IMR-90 (cell line): ENCODE measurements at regions not wholly inside any gene's neighbourhood (a gene's known extent, or its start where the extent isn't known, plus 50 kb on each side); places are given as distances from the start of the nearest gene placed in this dataset.

Experiments used
- ATAC-seq: fragments of 200-7000 bp; cut with Tn5 transposase; 2 replicates; pipeline ENCODE4 v1.9.1; 2020; ENCODE audit warnings: low read depth, mild to moderate bottlenecking, moderate library complexity
- BruUV-seq: library from RNA; stranded (reverse); fragments of 400-500 nt; replicated peaks from 2 replicates; lab custom pipeline; 2021; lab: Mats Ljungman, UMichigan
- CTCF ChIA-PET: fragments of 300-600 bp; formaldehyde crosslinking; extraction: SDS; loops from one replicate; lab custom pipeline; 2021; ENCODE audit warnings: antibody characterized with exemption; lab: Yijun Ruan, JAX
- POLR2A ChIA-PET: fragments of 300-600 bp; sonication (Branson Sonifier 250); formaldehyde crosslinking; loops from one replicate; lab custom pipeline; 2022; ENCODE audit warnings: antibody characterized with exemption; ENCODE audit not compliant: unreplicated experiment; lab: Charles Lee
- DNase-seq: peaks from one replicate; pipeline ENCODE4 v3.0.0; 2013
- H2AFZ ChIP-seq: replicated peaks from 2 replicates; pipeline ENCODE3; 2013; ENCODE audit warnings: low read length, mild to moderate bottlenecking; ENCODE audit not compliant: poor library complexity
- H2AK5ac ChIP-seq: 2 replicates; pipeline ENCODE4 v1.6.1; 2013; ENCODE audit warnings: low read depth, low read length, inconsistent platforms
- H2AK9ac ChIP-seq: replicated peaks from 2 replicates; pipeline ENCODE3; 2013; ENCODE audit warnings: mild to moderate bottlenecking, low read depth, low read length, moderate library complexity; ENCODE audit not compliant: poor library complexity
- H2BK120ac ChIP-seq: 2 replicates; pipeline ENCODE4 v1.6.1; 2013; ENCODE audit warnings: low read depth, low read length, inconsistent platforms
- H2BK15ac ChIP-seq: 3 replicates; pipeline ENCODE4 v1.6.1; 2013; ENCODE audit warnings: low read depth, low read length, inconsistent platforms
- H2BK20ac ChIP-seq: 2 replicates; pipeline ENCODE4 v1.6.1; 2013; ENCODE audit warnings: low read depth, mild to moderate bottlenecking, inconsistent platforms, low read length, moderate library complexity
- H2BK5ac ChIP-seq: 2 replicates; pipeline ENCODE4 v1.6.1; 2013; ENCODE audit warnings: mild to moderate bottlenecking, low read depth, low read length, inconsistent platforms; ENCODE audit not compliant: poor library complexity, severe bottlenecking
- H3K14ac ChIP-seq: replicated peaks from 2 replicates; pipeline ENCODE4 v1.6.1; 2013; ENCODE audit warnings: low read depth, low read length, inconsistent platforms
- H3K18ac ChIP-seq: 2 replicates; pipeline ENCODE4 v1.6.1; 2013; ENCODE audit warnings: low read depth, low read length, control low read depth
- H3K23ac ChIP-seq: 2 replicates; pipeline ENCODE4 v1.6.1; 2013; ENCODE audit warnings: low read depth, low read length, inconsistent platforms
- H3K27ac ChIP-seq: 2 replicates; pipeline ENCODE4 v1.5.1; 2013; ENCODE audit warnings: mild to moderate bottlenecking, control low read depth, low read length; ENCODE audit not compliant: insufficient read depth
- H3K27me3 ChIP-seq: 2 replicates; pipeline ENCODE4 v1.6.1; 2013; ENCODE audit warnings: low read length; ENCODE audit not compliant: control insufficient read depth, insufficient read depth
- H3K36me3 ChIP-seq: 2 replicates; pipeline ENCODE4 v1.6.1; 2013; ENCODE audit warnings: low read length, mixed read lengths; ENCODE audit not compliant: control insufficient read depth, insufficient read depth
- H3K4ac ChIP-seq: 2 replicates; pipeline ENCODE4 v1.6.1; 2013; ENCODE audit warnings: low read depth, low read length, inconsistent platforms
- H3K4me1 ChIP-seq: 2 replicates; pipeline ENCODE4 v1.6.1; 2013; ENCODE audit warnings: low read length, mixed read lengths; ENCODE audit not compliant: control insufficient read depth, insufficient read depth
- H3K4me2 ChIP-seq: 2 replicates; pipeline ENCODE4 v1.6.1; 2013; ENCODE audit warnings: low read depth, mild to moderate bottlenecking, control low read depth, low read length, moderate library complexity
- H3K4me3 ChIP-seq: 2 replicates; pipeline ENCODE4 v1.5.1; 2013; ENCODE audit warnings: low read depth, mild to moderate bottlenecking, control low read depth, low read length, moderate library complexity; ENCODE audit not compliant: insufficient read depth
- H3K56ac ChIP-seq: 2 replicates; pipeline ENCODE4 v1.6.1; 2013; ENCODE audit warnings: low read length, inconsistent platforms; ENCODE audit not compliant: insufficient read depth; ENCODE audit errors: extremely low read depth
- H3K79me1 ChIP-seq, 2 experiments: 2 replicates each; pipeline ENCODE4 v1.6.1; 2013; ENCODE audit warnings: low read length in 2 of 2, inconsistent platforms in 1 of 2, low read depth in 1 of 2
- H3K9ac ChIP-seq: 2 replicates; pipeline ENCODE4 v1.6.1; 2013; ENCODE audit warnings: low read depth, low read length, control low read depth
- H3K9me1 ChIP-seq: 2 replicates; pipeline ENCODE4 v1.6.1; 2013; ENCODE audit warnings: low read length, inconsistent platforms; ENCODE audit not compliant: insufficient read depth
- H3K9me3 ChIP-seq: 2 replicates; pipeline ENCODE4 v1.6.1; 2013; ENCODE audit warnings: low read length; ENCODE audit not compliant: control insufficient read depth, insufficient read depth
- H4K20me1 ChIP-seq: 2 replicates; pipeline ENCODE4 v1.6.1; 2013; ENCODE audit warnings: low read length, inconsistent platforms; ENCODE audit not compliant: insufficient read depth
- H4K5ac ChIP-seq: 2 replicates; pipeline ENCODE4 v1.6.1; 2013; ENCODE audit warnings: mild to moderate bottlenecking, low read depth, low read length, control low read depth
- H4K8ac ChIP-seq, 2 experiments: 2 replicates each; pipeline ENCODE4 v1.6.1; 2013; ENCODE audit warnings: low read depth in 2 of 2, low read length in 2 of 2, control low read depth in 1 of 2, inconsistent platforms in 1 of 2
- H4K91ac ChIP-seq: 2 replicates; pipeline ENCODE4 v1.6.1; 2013; ENCODE audit warnings: low read depth, low read length, inconsistent platforms; ENCODE audit not compliant: insufficient read depth
- BHLHE40 ChIP-seq: fragments of 150-350 bp; IDR thresholded peaks from 2 replicates; pipeline ENCODE4 v1.6.1; 2016; ENCODE audit warnings: mild to moderate bottlenecking, low read depth, low read length
- CEBPB ChIP-seq: IDR thresholded peaks from 2 replicates; pipeline ENCODE4 v1.6.1; 2012; ENCODE audit warnings: low read depth, low read length, improper control_type of control experiment
- CTCF ChIP-seq: conservative IDR thresholded peaks from 2 replicates; pipeline ENCODE4 v1.5.1; 2012; ENCODE audit warnings: mild to moderate bottlenecking, low read depth, low read length, improper control_type of control experiment
- ELK1 ChIP-seq: fragments of 150-350 bp; IDR thresholded peaks from 2 replicates; pipeline ENCODE4 v1.6.1; 2016; ENCODE audit warnings: low read depth, mild to moderate bottlenecking, low read length, moderate library complexity, borderline replicate concordance
- MAFK ChIP-seq: IDR thresholded peaks from 2 replicates; pipeline ENCODE4 v1.6.1; 2012; ENCODE audit warnings: low read depth, low read length, improper control_type of control experiment
- MXI1 ChIP-seq: IDR thresholded peaks from 2 replicates; pipeline ENCODE4 v1.6.1; 2012; ENCODE audit warnings: low read depth, mild to moderate bottlenecking, low read length, moderate library complexity, borderline replicate concordance
- POLR2A ChIP-seq: IDR thresholded peaks from 2 replicates; pipeline ENCODE4 v1.6.1; 2012; ENCODE audit warnings: mild to moderate bottlenecking, low read depth, low read length
- RAD21 ChIP-seq: IDR thresholded peaks from 2 replicates; pipeline ENCODE4 v1.6.1; 2012; ENCODE audit warnings: low read length, improper control_type of control experiment
- RCOR1 ChIP-seq: IDR thresholded peaks from 2 replicates; pipeline ENCODE4 v1.6.1; 2012; ENCODE audit warnings: mild to moderate bottlenecking, low read length, improper control_type of control experiment; ENCODE audit not compliant: insufficient replicate concordance
- RFX5 ChIP-seq: IDR thresholded peaks from 2 replicates; pipeline ENCODE4 v1.8.0; 2012; ENCODE audit warnings: low read depth, mild to moderate bottlenecking, low read length, moderate library complexity
- SMC3 ChIP-seq: fragments of 150-350 bp; IDR thresholded peaks from 2 replicates; pipeline ENCODE4 v1.6.1; 2016; ENCODE audit warnings: low read depth, mild to moderate bottlenecking, antibody characterized with exemption, low read length, moderate library complexity
- WGBS, 2 experiments: methylation state at CpG; one replicate each; pipeline versions ENCODE4 v1.1.5 to v1.1.7; 2013; ENCODE audit warnings: missing lambda C conversion rate in 2 of 2; ENCODE audit not compliant: insufficient read length in 1 of 2; ENCODE audit errors: extremely low coverage in 2 of 2; 5-methylcytosine and 5-hydroxymethylcytosine counted together
- dilution Hi-C: fragments of 300-500 bp; cut with HindIII; formaldehyde crosslinking; loops from one replicate; pipeline ENCODE4 v1.14.3; 2018; ENCODE audit warnings: low sequenced_read_pairs; ENCODE audit not compliant: unreplicated experiment
- in situ Hi-C: fragments of 300-500 bp; cut with MboI; formaldehyde crosslinking; loops from 3 replicates; pipeline ENCODE4 v1.14.3; 2019; ENCODE audit warnings: low sequenced_read_pairs, inconsistent platforms, mixed read lengths
- intact Hi-C: fragments of 100-400 bp; cut with micrococcal nuclease; formaldehyde crosslinking; loops from 2 replicates; pipeline ENCODE4 v1.10.0; 2022

DNA sequence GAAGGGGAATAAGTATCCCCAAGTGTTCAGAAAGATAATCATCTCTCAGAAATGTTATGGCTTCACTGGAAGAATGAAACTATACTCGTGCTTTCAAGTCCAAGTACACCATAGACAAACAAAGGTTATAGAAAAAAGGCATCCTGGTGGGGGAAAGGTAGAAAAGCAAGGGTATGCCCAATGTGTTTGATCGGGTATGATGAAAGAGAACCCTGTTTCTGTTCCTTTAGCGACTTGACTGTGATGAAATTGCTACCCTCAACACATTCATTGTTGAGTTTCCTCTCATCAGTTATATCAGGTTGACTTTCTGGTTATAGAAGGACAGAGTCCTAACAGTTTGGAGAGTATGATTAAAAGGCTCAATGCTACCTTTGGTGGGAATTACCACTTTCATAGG lies 464.3 kb downstream of the GRXCR1 start:
- in situ Hi-C loops, result no loop called here
- no peaks in the 10 kb centered on the region for H3K9me1 ChIP-seq
- no peaks in the 10 kb centered on the region for H3K27me3 ChIP-seq
- no peak overlapping the region for H3K56ac ChIP-seq
- no peak overlapping the region for H3K18ac ChIP-seq
- no peaks in the 10 kb centered on the region for H4K20me1 ChIP-seq
- no peak overlapping the region for H4K91ac ChIP-seq
- ChIA-PET POLR2A (no interaction called here), CTCF (interaction anchor here (0.6 kb wide), 1 partner anchor 329 kb away, joined by 3 read pairs; no protein-coding TSS in a partner anchor)
- no peaks in the 10 kb centered on the region for H3K36me3 ChIP-seq
- no peak overlapping the region for H2AFZ ChIP-seq
- ATAC-seq (no peak), DNase-seq (no peak)
- H3K4me2 ChIP-seq, result no peak overlapping the region
- H2BK15ac ChIP-seq, result no peak overlapping the region
- WGBS, 2 experiments, result no CpG with 5 or more reads among the region's 3 CpGs
- H2BK20ac ChIP-seq, result no peak overlapping the region
- no peak overlapping the region for H4K5ac ChIP-seq
- H3K4me3 ChIP-seq, result no peak overlapping the region
- H3K27ac ChIP-seq, result no peak overlapping the region
- H3K4me1 ChIP-seq, result no peaks in the 10 kb centered on the region
- no peak overlapping the region for H2AK9ac ChIP-seq
- no peak overlapping the region for H2AK5ac ChIP-seq
- H3K9me3 ChIP-seq, result no peaks in the 10 kb centered on the region
- no peak overlapping the region for H3K9ac ChIP-seq
- H3K79me1 ChIP-seq, result no peaks in the 10 kb centered on the region
- BruUV-seq, result no TSS peak
- no peak overlapping the region for H4K8ac ChIP-seq
- H3K4ac ChIP-seq, result no peak overlapping the region
- TF ChIP-seq SMC3 (no peak), ELK1 (no peak), POLR2A (no peak), CEBPB (no peak), RFX5 (no peak), RCOR1 (no peak), BHLHE40 (no peak), MXI1 (no peak), CTCF (no peak), RAD21 (no peak), MAFK (no peak)
- no peak overlapping the region for H3K14ac ChIP-seq
- H2BK5ac ChIP-seq, result no peak overlapping the region
- H3K23ac ChIP-seq, result no peak overlapping the region
- intact Hi-C loops, result no loop called here
- no peak overlapping the region for H2BK120ac ChIP-seq
- dilution Hi-C loops, result no loop called here
